K562 (cell line): ENCODE measurements at regions not wholly inside any gene's neighbourhood (a gene's known extent, or its start where the extent isn't known, plus 50 kb on each side); places are given as distances from the start of the nearest gene placed in this dataset.

Source experiments
- ATAC-seq: fragments of 200-7000 bp; cut with Tn5 transposase; 3 replicates; pipeline ENCODE4 v1.9.1; 2020; ENCODE audit warnings: moderate library complexity
- BruUV-seq: library from RNA; stranded (reverse); fragments of 400-500 nt; replicated peaks from 2 replicates; lab custom pipeline; 2021; lab: Mats Ljungman, UMichigan
- CTCF ChIA-PET: fragments of 300-600 bp; formaldehyde crosslinking; extraction: SDS; loops from one replicate; lab custom pipeline; 2021; ENCODE audit warnings: low intra/inter-chr PET ratio; lab: Yijun Ruan, JAX
- POLR2A ChIA-PET: fragments of 300-600, 350-650 bp; sonication (Branson Sonifier 250); formaldehyde crosslinking; extraction: SDS; loops from one replicate; lab custom pipeline; 2021; ENCODE audit warnings: antibody characterized with exemption, inconsistent platforms; lab: Yijun Ruan, JAX
- DNase-seq, 4 experiments: peaks; one replicate each; pipeline versions ENCODE4 v3.0.0 to v3.0.0-alpha.2; 2011 to 2018; ENCODE audit warnings: low spot score in 3 of 4, mixed read lengths in 3 of 4; ENCODE audit errors: extremely low read depth in 1 of 4
- FAIRE-seq: peaks from 2 replicates; lab custom pipeline; 2011; peaks lifted over from hg19 to GRCh38; lab: Jason Lieb, UNC
- H2AFZ ChIP-seq: 2 replicates; pipeline ENCODE4 v1.6.0; 2011; ENCODE audit warnings: low read depth, low read length, control low read depth, inconsistent platforms
- H3K27ac ChIP-seq: fragments of 200-600 bp; 3 replicates; pipeline ENCODE4 v1.8.0; 2011; ENCODE audit warnings: low read depth, mild to moderate bottlenecking, control low read depth, inconsistent platforms, low read length, moderate library complexity, mixed read lengths; ENCODE audit errors: extremely low read depth
- H3K27me3 ChIP-seq, 2 experiments: fragments of 300-600 bp in 1 of 2; 2 replicates in 1 of 2; 3 replicates in 1 of 2; pipeline versions ENCODE4 v1.6.0 to v1.8.0; 2011; ENCODE audit warnings: inconsistent platforms in 2 of 2, low read length in 2 of 2, mild to moderate bottlenecking in 1 of 2, mixed read lengths in 1 of 2, moderate library complexity in 1 of 2; ENCODE audit not compliant: control insufficient read depth in 2 of 2, insufficient read depth in 2 of 2
- H3K36me3 ChIP-seq: fragments of 300-600 bp; 3 replicates; pipeline ENCODE4 v1.8.0; 2011; ENCODE audit warnings: mild to moderate bottlenecking, low read length, inconsistent platforms; ENCODE audit not compliant: control insufficient read depth, insufficient read depth
- H3K4me1 ChIP-seq, 2 experiments: fragments of 200-600 bp in 1 of 2; replicated peaks in 1 of 2; 2 replicates in 1 of 2; 3 replicates in 1 of 2; pipeline versions ENCODE4 v1.5.1 to v1.8.0; 2011; ENCODE audit warnings: inconsistent platforms in 2 of 2, low read length in 2 of 2, mild to moderate bottlenecking in 1 of 2, mixed read lengths in 1 of 2, moderate library complexity in 1 of 2; ENCODE audit not compliant: control insufficient read depth in 2 of 2, insufficient read depth in 2 of 2
- H3K4me2 ChIP-seq: 2 replicates; pipeline ENCODE4 v1.6.1; 2011; ENCODE audit warnings: low read length, control low read depth, inconsistent platforms, mixed read lengths; ENCODE audit not compliant: insufficient read depth
- H3K4me3 ChIP-seq: fragments of 200-600 bp; sonication (generic), shearing (Covaris generic); 2 replicates; pipeline ENCODE4 v1.5.1; 2016; ENCODE audit warnings: control low read depth, inconsistent platforms
- H3K79me2 ChIP-seq: fragments of 200-600 bp; 3 replicates; pipeline ENCODE4 v1.8.0; 2011; ENCODE audit warnings: low read length, inconsistent platforms; ENCODE audit not compliant: control insufficient read depth, insufficient read depth
- H3K9ac ChIP-seq, 2 experiments: 2 replicates each; pipeline versions ENCODE4 v1.6.0 to v1.6.1; 2011; ENCODE audit warnings: low read depth in 2 of 2, low read length in 2 of 2, control low read depth in 1 of 2, inconsistent platforms in 1 of 2, mild to moderate bottlenecking in 1 of 2, mixed read lengths in 1 of 2; ENCODE audit not compliant: insufficient read depth in 1 of 2
- H3K9me1 ChIP-seq: one replicate; pipeline ENCODE4 v1.6.0; 2011; ENCODE audit warnings: inconsistent platforms, mild to moderate bottlenecking, low read length, moderate library complexity; ENCODE audit not compliant: control insufficient read depth, insufficient read depth
- H3K9me3 ChIP-seq: replicated peaks from 2 replicates; pipeline ENCODE4 v1.5.1; 2011; ENCODE audit warnings: low read depth, low read length, inconsistent platforms; ENCODE audit not compliant: control insufficient read depth, insufficient read depth
- H4K20me1 ChIP-seq: replicated peaks from 2 replicates; pipeline ENCODE4 v1.6.1; 2011; ENCODE audit warnings: low read length, inconsistent platforms, mixed read lengths; ENCODE audit not compliant: control insufficient read depth, insufficient read depth
- BRCA1 ChIP-seq, 2 experiments: fragments of 450-650 bp in 1 of 2; sonication (generic) in 1 of 2; formaldehyde crosslinking in 1 of 2; IDR thresholded peaks; 2 replicates each; pipeline versions ENCODE4 v1.5.0 to v1.6.1; 2017 to 2020; ENCODE audit warnings: mild to moderate bottlenecking in 1 of 2, missing genetic modification reagents in 1 of 2
- EHMT2 ChIP-seq: fragments of 450-650 bp; IDR thresholded peaks from 2 replicates; pipeline ENCODE4 v1.6.1; 2018; ENCODE audit warnings: antibody characterized with exemption
- NONO ChIP-seq, 2 experiments: fragments of 200-400 bp in 1 of 2; fragments of 450-650 bp in 1 of 2; formaldehyde crosslinking in 1 of 2; IDR thresholded peaks; 2 replicates each; pipeline ENCODE4 v1.6.1; 2017; ENCODE audit warnings: low read depth in 2 of 2, mild to moderate bottlenecking in 2 of 2, moderate library complexity in 2 of 2, low read length in 1 of 2
- RAD51 ChIP-seq: fragments of 450-650 bp; IDR thresholded peaks from 2 replicates; pipeline ENCODE4 v1.7.1; 2016; ENCODE audit warnings: low read depth, mild to moderate bottlenecking, borderline replicate concordance
- SMAD4 ChIP-seq: fragments of 250-450 bp; sonication (Bioruptor Pico); conservative IDR thresholded peaks from 2 replicates; pipeline ENCODE4 v1.8.0; 2021; ENCODE audit warnings: inconsistent platforms, mild to moderate bottlenecking, moderate library complexity
- SMARCE1 ChIP-seq: fragments of 450-650 bp; IDR thresholded peaks from 2 replicates; pipeline ENCODE4 v1.7.1; 2016; ENCODE audit warnings: mild to moderate bottlenecking
- TEAD1 ChIP-seq, 2 experiments: fragments of 450-650 bp in 1 of 2; sonication (generic) in 1 of 2; formaldehyde crosslinking; IDR thresholded peaks; 2 replicates each; pipeline versions ENCODE4 v1.4.0 to v1.8.0; 2020 to 2022; ENCODE audit warnings: mild to moderate bottlenecking in 2 of 2, missing genetic modification reagents in 1 of 2
- ZFP36 ChIP-seq: fragments of 150-350 bp; IDR thresholded peaks from 2 replicates; pipeline ENCODE4 v1.6.1; 2018; ENCODE audit warnings: low read length, low read depth; ENCODE audit not compliant: partially characterized antibody
- ZNF239 ChIP-seq: fragments of 250-450 bp; sonication (Bioruptor Pico); IDR thresholded peaks from 2 replicates; pipeline ENCODE4 v1.4.0; 2020; ENCODE audit warnings: mild to moderate bottlenecking
- ZNF507 ChIP-seq: conservative IDR thresholded peaks from 2 replicates; pipeline ENCODE4 v1.6.1; 2017; ENCODE audit warnings: missing genetic modification characterization, missing compliant biosample characterization
- ZNF766 ChIP-seq: fragments of 200-800 bp; sonication (Bioruptor generic); conservative IDR thresholded peaks from 2 replicates; pipeline ENCODE4 v1.6.1; 2016; ENCODE audit warnings: missing genetic modification characterization, missing compliant biosample characterization
- WGBS: fragments of 100-300 bp; shearing (Covaris generic); methylation state at CpG from one replicate; pipeline ENCODE4 v1.1.6; 2016; ENCODE audit warnings: low coverage, mixed read lengths; ENCODE audit not compliant: insufficient coverage; ENCODE audit errors: missing lambda C conversion rate; 5-methylcytosine and 5-hydroxymethylcytosine counted together
- in situ Hi-C: fragments of 300-500 bp; cut with MboI; formaldehyde crosslinking; loops from 4 replicates; pipeline ENCODE4 v1.15.0; 2018; ENCODE audit warnings: inconsistent platforms, mixed read lengths
- intact Hi-C: fragments of 100-400 bp; cut with micrococcal nuclease; formaldehyde crosslinking; loops from 2 replicates; pipeline ENCODE4 v1.14.2; 2022

GRCh38 chr2:147689220-147689909 is 155.5 kb upstream of the ACVR2A start:
- Histone ChIP-seq H3K9ac (no peak overlapping the region), H2AFZ (no peak overlapping the region), H3K4me1 (no peaks in the 10 kb centered on the region), H3K36me3 (no peaks in the 10 kb centered on the region), H3K79me2 (no peaks in the 10 kb centered on the region), H3K27ac (no peak overlapping the region), H3K4me3 (no peak overlapping the region), H3K9me3 (no peaks in the 10 kb centered on the region), H3K27me3 (no peaks in the 10 kb centered on the region), H3K4me2 (no peak overlapping the region), H4K20me1 (no peaks in the 10 kb centered on the region), H3K9me1 (no peaks in the 10 kb centered on the region)
- no peak for TF ChIP-seq EHMT2
- TF ChIP-seq SMAD4 (CRISPR knock-in tag): no peak
- TF ChIP-seq ZNF239 (CRISPR knock-in tag): no peak
- no peak for TF ChIP-seq ZNF507 (tag)
- TF ChIP-seq SMARCE1: no peak
- no peak for TF ChIP-seq RAD51
- TF ChIP-seq ZNF766 (CRISPR knock-in tag): no peak
- TF ChIP-seq BRCA1 (IDR thresholded peaks at IDR 0.05): no peak
- no peak for TF ChIP-seq BRCA1 (CRISPR knock-in tag; IDR thresholded peaks at IDR 0.05)
- TF ChIP-seq ZFP36: no peak
- no peak for TF ChIP-seq NONO (IDR thresholded peaks at IDR 0.05; ENCODE audit: low read depth in 2 of 2, low read length in 1 of 2)
- no peak for TF ChIP-seq TEAD1 (CRISPR knock-in tag; IDR thresholded peaks at IDR 0.05)
- ATAC-seq: no peak
- WGBS: 0% methylated on average over 2 of the region's 2 CpGs
- CTCF ChIA-PET: no interaction called here
- intact Hi-C loops (no loop called here), in situ Hi-C loops (no loop called here)
- no TSS peak for BruUV-seq
- POLR2A ChIA-PET: no interaction called here
- no peak for FAIRE-seq
- no peak for DNase-seq
